Spleen (tissue), 11 donors: ENCODE measurements at regions not wholly inside any gene's neighbourhood (a gene's known extent, or its start where the extent isn't known, plus 50 kb on each side); places are given as distances from the start of the nearest gene placed in this dataset.

Source experiments
- DNase-seq: peaks from one replicate; pipeline ENCODE4 v3.0.0-alpha.2; 2020
- H3K27ac ChIP-seq, 8 donors: fragments of 200-600 bp; sonication (generic) in 7 of 8; 1 replicate in 4 of 8; 2 replicates in 4 of 8; pipeline versions ENCODE4 v1.5.0 to v1.8.0; 2016 to 2021; ENCODE audit warnings: inconsistent platforms in 4 of 8, mild to moderate bottlenecking in 4 of 8, moderate library complexity in 1 of 8
- H3K27me3 ChIP-seq, 7 donors: fragments of 200-600 bp; sonication (generic) in 6 of 7; replicated peaks in 1 of 7; 1 replicate in 4 of 7; 2 replicates in 3 of 7; pipeline versions ENCODE4 v1.5.0 to v1.8.0; 2016 to 2021; ENCODE audit warnings: inconsistent platforms in 3 of 7, mild to moderate bottlenecking in 1 of 7
- H3K36me3 ChIP-seq, 6 donors: fragments of 200-600 bp; sonication (generic) in 5 of 6; 1 replicate in 4 of 6; 2 replicates in 2 of 6; pipeline versions ENCODE4 v1.5.0 to v1.8.0; 2016 to 2021; ENCODE audit warnings: inconsistent platforms in 2 of 6
- H3K4me1 ChIP-seq, 6 donors: fragments of 200-600 bp; sonication (generic) in 5 of 6; 1 replicate in 3 of 6; 2 replicates in 3 of 6; pipeline versions ENCODE4 v1.5.0 to v1.8.0; 2016 to 2021; ENCODE audit warnings: inconsistent platforms in 3 of 6
- H3K4me3 ChIP-seq, 8 donors: fragments of 200-600 bp; sonication (generic) in 7 of 8; 1 replicate in 4 of 8; 2 replicates in 4 of 8; pipeline versions ENCODE4 v1.5.0 to v1.8.0; 2016 to 2021; ENCODE audit warnings: inconsistent platforms in 4 of 8, mild to moderate bottlenecking in 4 of 8, moderate library complexity in 2 of 8
- H3K9me3 ChIP-seq, 8 donors: fragments of 200-600 bp; sonication (generic) in 7 of 8; 1 replicate in 4 of 8; 2 replicates in 4 of 8; pipeline versions ENCODE4 v1.5.0 to v1.8.0; 2016 to 2021; ENCODE audit warnings: inconsistent platforms in 4 of 8
- CTCF ChIP-seq, 11 experiments: fragments of 200-600 bp in 7 of 11; fragments of 450-650 bp in 4 of 11; sonication (generic) in 4 of 11; IDR thresholded peaks in 8 of 11; conservative IDR thresholded peaks in 3 of 11; 1 replicate in 7 of 11; 2 replicates in 4 of 11; pipeline versions ENCODE4 v1.4.0 to v1.8.0; 2016 to 2021; ENCODE audit warnings: antibody characterized with exemption in 11 of 11, inconsistent platforms in 4 of 11, mild to moderate bottlenecking in 1 of 11
- POLR2A ChIP-seq, 3 donors: fragments of 450-650 bp; IDR thresholded peaks; one replicate each; pipeline ENCODE4 v1.5.1; 2017; ENCODE audit warnings: antibody characterized with exemption in 3 of 3, mild to moderate bottlenecking in 1 of 3
- POLR2AphosphoS5 ChIP-seq, 3 donors: sonication (generic); formaldehyde crosslinking; IDR thresholded peaks; one replicate each; pipeline ENCODE4 v1.5.1; 2017; ENCODE audit warnings: antibody characterized with exemption in 3 of 3
- WGBS, 5 donors: extraction: QIAGEN DNeasy Blood & Tissue Kit in 3 of 5; methylation state at CpG; one replicate each; pipeline versions ENCODE4 v1.1.5 to v1.1.7; 2013 to 2018; 5-methylcytosine and 5-hydroxymethylcytosine counted together
- intact Hi-C: fragments of 100-400 bp; cut with DNase I; formaldehyde crosslinking; loops from one replicate; pipeline ENCODE4 v1.15.0; 2023; ENCODE audit warnings: low total_unique reads
- donor health status: healthy with polysubstance abuse.
- donor health status: DM: no; HTN: no; CAD: no; lungs with moderate emphysema.
- donor health status: DM: no; HTN: no; CAD: no.
- donor health status: Bipolar disorder and iron deficiency.
- donor health status: healthy.
- donor health status: DM: no; HTN: no; CAD: no.
- donor health status: DM: yes; HTN: yes; CAD: no.

- H3K36me3 ChIP-seq = no peaks in the 10 kb centered on the region
- H3K4me1 ChIP-seq = peaks cover 0 to 22% (median 4%) of the 10 kb centered on the region in 6 donors
- TF ChIP-seq POLR2A (IDR thresholded peaks at IDR 0.05) (no peak), POLR2AphosphoS5 (IDR thresholded peaks at IDR 0.05) (no peak), CTCF (IDR thresholded peaks at IDR 0.05 in 8 of 11, conservative IDR thresholded peaks at IDR 0.05 in 3 of 11) (no peak)
- H3K27me3 ChIP-seq = peaks cover 0 to 78% (median 10%) of the 10 kb centered on the region in 7 donors
- 89 to 95% (median 94%) methylated on average over 14 to 20 of the region's 20 CpGs for WGBS, 5 donors
- H3K27ac ChIP-seq = no peak overlapping the region
- DNase-seq = no peak
- H3K4me3 ChIP-seq = no peak overlapping the region
- H3K9me3 ChIP-seq = no peaks in the 10 kb centered on the region
- intact Hi-C loops = no loop called here
Observed at GRCh38 chr16:87068762-87069150, 248.4 kb downstream of the C16orf95 start.

DNA sequence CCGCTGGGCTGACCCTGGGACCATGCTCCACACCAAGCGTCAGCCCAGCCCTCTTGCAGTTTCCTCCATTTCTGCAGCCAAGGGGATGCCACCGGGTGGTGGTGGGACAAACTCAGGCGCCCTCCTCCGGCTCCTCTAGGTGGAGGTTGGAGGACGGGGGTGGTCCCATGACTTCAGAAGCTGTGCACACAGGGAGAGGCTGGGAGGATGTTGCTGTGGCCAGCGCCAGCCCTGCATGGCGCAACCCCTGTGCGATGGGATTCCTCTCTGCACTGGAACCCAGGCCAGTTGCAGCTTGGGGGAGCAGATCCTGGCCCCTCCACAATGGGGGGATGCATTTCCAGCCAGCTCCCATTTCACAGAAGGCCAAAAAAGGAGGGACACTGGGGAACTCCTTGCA is 246.5 kb downstream of the C16orf95 start:
- H3K4me1 ChIP-seq = peaks cover 0 to 7% (median 0%) of the 10 kb centered on the region in 6 donors
- no peaks in the 10 kb centered on the region for H3K36me3 ChIP-seq
- H3K27me3 ChIP-seq = peaks cover 0 to 59% (median under 1%) of the 10 kb centered on the region in 7 donors
- 61 to 91% (median 78%) methylated on average over 8 to 9 of the region's 9 CpGs for WGBS, 5 donors
- H3K9me3 ChIP-seq = no peaks in the 10 kb centered on the region
- H3K4me3 ChIP-seq = no peak overlapping the region
- intact Hi-C loops = no loop called here
- H3K27ac ChIP-seq = no peak overlapping the region
- TF ChIP-seq CTCF (IDR thresholded peaks at IDR 0.05 in 8 of 11, conservative IDR thresholded peaks at IDR 0.05 in 3 of 11) = no peak
- TF ChIP-seq POLR2A (IDR thresholded peaks at IDR 0.05) = no peak
- no peak for TF ChIP-seq POLR2AphosphoS5 (IDR thresholded peaks at IDR 0.05)
- no peak for DNase-seq

DNA sequence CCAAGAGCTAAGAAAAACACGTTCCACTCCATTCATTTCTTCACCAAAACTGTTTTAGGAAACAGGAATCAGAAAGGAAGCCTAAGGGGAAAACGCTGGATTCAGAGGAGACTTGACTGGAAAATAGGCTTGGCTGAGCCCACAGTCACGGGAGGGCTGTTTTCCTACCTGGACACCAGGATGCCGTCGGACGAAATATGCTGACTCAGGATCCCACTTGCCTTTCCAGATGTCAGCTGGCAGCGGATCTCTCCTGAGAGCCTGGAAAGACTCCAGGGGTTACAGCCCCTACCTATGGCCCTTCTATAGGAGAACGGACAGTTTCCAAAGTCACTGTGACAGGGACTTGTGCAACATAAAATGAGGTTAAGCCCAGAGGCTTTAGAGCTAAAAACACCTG is 245.1 kb downstream of the C16orf95 start:
- Histone ChIP-seq H3K27me3 (peaks cover 0 to 54% (median 3%) of the 10 kb centered on the region in 7 donors), H3K4me3 (no peak overlapping the region), H3K36me3 (no peaks in the 10 kb centered on the region), H3K4me1 (peaks cover 0 to 5% (median 1%) of the 10 kb centered on the region in 6 donors), H3K27ac (no peak overlapping the region), H3K9me3 (no peaks in the 10 kb centered on the region)
- no peak for DNase-seq
- WGBS, 5 donors = 77 to 82% (median 78%) methylated on average over 8 of the region's 8 CpGs
- intact Hi-C loops = no loop called here
- TF ChIP-seq POLR2A (IDR thresholded peaks at IDR 0.05) (no peak), POLR2AphosphoS5 (IDR thresholded peaks at IDR 0.05) (no peak), CTCF (IDR thresholded peaks at IDR 0.05 in 8 of 11, conservative IDR thresholded peaks at IDR 0.05 in 3 of 11) (no peak)

- H3K27ac ChIP-seq = no peak overlapping the region
- peaks cover 0 to 7% (median 2%) of the 10 kb centered on the region in 6 donors for H3K4me1 ChIP-seq
- intact Hi-C loops = no loop called here
- no peak for TF ChIP-seq POLR2A (IDR thresholded peaks at IDR 0.05)
- no peak for TF ChIP-seq POLR2AphosphoS5 (IDR thresholded peaks at IDR 0.05)
- TF ChIP-seq CTCF (IDR thresholded peaks at IDR 0.05 in 8 of 11, conservative IDR thresholded peaks at IDR 0.05 in 3 of 11) = no peak
- peaks cover 0 to 11% (median 6%) of the 10 kb centered on the region in 8 donors for H3K9me3 ChIP-seq
- H3K4me3 ChIP-seq = no peak overlapping the region
- H3K36me3 ChIP-seq = no peaks in the 10 kb centered on the region
- 82 to 92% (median 87%) methylated on average over 19 of the region's 19 CpGs for WGBS, 5 donors
- peaks cover 0 to 36% (median 0%) of the 10 kb centered on the region in 7 donors for H3K27me3 ChIP-seq
- DNase-seq = no peak
Observed at GRCh38 chr16:87074641-87075318, 242.4 kb downstream of the C16orf95 start.
